Lower lobe of right lung (tissue), 2 donors: ENCODE measurements at regions not wholly inside any gene's neighbourhood (a gene's known extent, or its start where the extent isn't known, plus 50 kb on each side); places are given as distances from the start of the nearest gene placed in this dataset.

Source experiments
- ATAC-seq, 2 donors: fragments of 200-7000 bp; cut with Tn5 transposase; one replicate each; pipeline ENCODE4 v1.9.1; 2020 to 2022; ENCODE audit warnings: mild to moderate bottlenecking in 2 of 2, moderate library complexity in 2 of 2
- DNase-seq: peaks from one replicate; pipeline ENCODE4 v3.0.0-alpha.2; 2020
- H3K27ac ChIP-seq: fragments of 200-600 bp; one replicate; pipeline ENCODE4 v1.8.0; 2022
- H3K27me3 ChIP-seq: fragments of 200-600 bp; one replicate; pipeline ENCODE4 v1.8.0; 2022; ENCODE audit warnings: low read depth
- H3K36me3 ChIP-seq: fragments of 200-600 bp; one replicate; pipeline ENCODE4 v1.8.0; 2022; ENCODE audit warnings: mild to moderate bottlenecking
- H3K4me1 ChIP-seq: fragments of 200-600 bp; one replicate; pipeline ENCODE4 v1.8.0; 2022
- H3K4me3 ChIP-seq: fragments of 200-600 bp; one replicate; pipeline ENCODE4 v1.8.0; 2022; ENCODE audit warnings: mild to moderate bottlenecking
- H3K9me3 ChIP-seq: fragments of 200-600 bp; one replicate; pipeline ENCODE4 v1.8.0; 2022
- CTCF ChIP-seq: fragments of 200-600 bp; IDR thresholded peaks from one replicate; pipeline ENCODE4 v1.8.0; 2022; ENCODE audit warnings: antibody characterized with exemption, mild to moderate bottlenecking
- intact Hi-C: fragments of 100-400 bp; cut with DNase I; formaldehyde crosslinking; loops from one replicate; pipeline ENCODE4 v1.11.0; 2022
- donor health status: DM: no; HTN: yes; CAD: no; lungs with severe emphysema.

GRCh38 chr5:72565513-72566289 is 58.5 kb upstream of the ZNF366 start:
- ATAC-seq (no peak), DNase-seq (no peak)
- Histone ChIP-seq H3K27me3 (no peaks in the 10 kb centered on the region), H3K36me3 (no peaks in the 10 kb centered on the region), H3K9me3 (no peaks in the 10 kb centered on the region), H3K4me3 (no peak overlapping the region), H3K27ac (no peak overlapping the region), H3K4me1 (no peaks in the 10 kb centered on the region)
- intact Hi-C loops, result no loop called here
- no peak for TF ChIP-seq CTCF

GRCh38 chr5:72562717-72563116 is 55.5 kb upstream of the ZNF366 start:
- Histone ChIP-seq H3K9me3 (no peaks in the 10 kb centered on the region), H3K27me3 (no peaks in the 10 kb centered on the region), H3K27ac (no peak overlapping the region), H3K36me3 (no peaks in the 10 kb centered on the region), H3K4me1 (peaks cover 3% of the 10 kb centered on the region), H3K4me3 (no peak overlapping the region)
- ATAC-seq (no peak), DNase-seq (no peak)
- TF ChIP-seq CTCF, result no peak
- intact Hi-C loops, result no loop called here

GRCh38 chr5:72561148-72561972 is 54.1 kb upstream of the ZNF366 start:
- Histone ChIP-seq H3K36me3 (no peaks in the 10 kb centered on the region), H3K27me3 (no peaks in the 10 kb centered on the region), H3K27ac (no peak overlapping the region), H3K4me1 (peaks cover 16% of the 10 kb centered on the region), H3K9me3 (no peaks in the 10 kb centered on the region), H3K4me3 (no peak overlapping the region)
- intact Hi-C loops, result no loop called here
- TF ChIP-seq CTCF, result no peak
- DNase-seq (no peak), ATAC-seq (no peak)

- intact Hi-C loops, result no loop called here
- Histone ChIP-seq H3K36me3 (no peaks in the 10 kb centered on the region), H3K4me3 (no peak overlapping the region), H3K27ac (no peak overlapping the region), H3K9me3 (no peaks in the 10 kb centered on the region), H3K27me3 (no peaks in the 10 kb centered on the region), H3K4me1 (peaks cover 23% of the 10 kb centered on the region)
- ATAC-seq (no peak), DNase-seq (no peak)
- TF ChIP-seq CTCF, result no peak
Observed at GRCh38 chr5:72559866-72560766, 52.9 kb upstream of the ZNF366 start.

- peaks cover 23% of the 10 kb centered on the region for H3K4me1 ChIP-seq
- no peaks in the 10 kb centered on the region for H3K36me3 ChIP-seq
- TF ChIP-seq CTCF, result no peak
Observed at GRCh38 chr5:72558383-72558782, 51.2 kb upstream of the ZNF366 start.

More at GRCh38 chr5:72558383-72558782, 51.2 kb upstream of the ZNF366 start:
- ATAC-seq (no peak), DNase-seq (no peak)
- H3K27ac ChIP-seq, result no peak overlapping the region
- H3K9me3 ChIP-seq, result no peaks in the 10 kb centered on the region
- intact Hi-C loops, result no loop called here
- H3K4me3 ChIP-seq, result no peak overlapping the region
- no peaks in the 10 kb centered on the region for H3K27me3 ChIP-seq
